ENCODE measurements at regions not wholly inside any gene's neighbourhood (a gene's known extent, or its start where the extent isn't known, plus 50 kb on each side); places are given as distances from the start of the nearest gene placed in this dataset.
"Not testable (repeated sequence)": the region's sequence is repeated elsewhere in the genome, so short reads cannot be mapped to it uniquely, and the experiment has no call there.

- DNase-seq: not testable (repeated sequence)
Observed at GRCh38 chr17:20387549-20387948, 79.8 kb downstream of the LGALS9B start.

DNA sequence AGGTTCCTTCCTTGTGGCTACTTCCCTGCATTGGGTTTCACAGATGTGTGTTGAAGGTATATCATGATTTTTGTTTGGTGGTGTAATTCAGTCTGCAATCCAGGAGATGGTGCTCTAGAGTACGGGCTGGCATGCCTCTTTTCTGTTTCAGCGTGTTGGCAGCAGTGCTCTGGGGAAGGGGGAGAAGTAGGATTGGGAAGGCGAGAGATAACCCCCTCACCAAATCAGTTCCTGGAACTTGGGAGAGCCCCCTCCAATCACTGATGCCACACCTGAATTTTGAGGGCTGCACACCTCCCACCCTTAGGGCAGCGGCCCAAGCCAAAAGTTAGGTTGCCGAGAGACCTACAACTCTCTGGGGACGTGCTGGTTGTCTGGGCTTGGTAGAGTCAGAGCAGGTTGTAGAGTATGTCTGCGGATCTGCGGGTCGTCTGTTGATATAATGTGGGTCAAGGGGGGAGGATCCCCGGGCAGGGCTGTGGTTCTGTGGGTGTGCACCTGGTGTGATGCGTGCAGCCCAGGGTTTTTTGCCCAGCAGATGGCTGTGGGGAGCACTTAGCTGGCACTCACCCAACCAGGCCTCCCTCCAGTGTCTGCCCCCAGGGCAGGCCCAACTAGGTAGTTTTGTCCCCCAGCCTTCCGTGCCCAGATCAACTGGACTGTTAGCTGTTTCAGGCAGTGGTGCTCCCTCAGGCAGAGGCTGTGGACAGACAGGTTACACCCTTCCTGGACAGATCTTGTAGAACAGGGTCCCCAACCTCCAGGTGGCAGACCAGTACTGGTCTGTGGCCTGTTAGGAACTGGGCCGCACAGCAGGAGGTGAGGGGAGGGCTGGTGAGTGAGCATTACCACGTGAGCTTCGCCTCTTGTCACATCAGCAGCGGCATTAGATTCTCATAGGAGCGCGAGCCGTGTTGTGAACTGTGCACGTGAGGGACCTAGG is 85.7 kb downstream of the LGALS9B start:
- peak; percentile 8 to 19 for DNase-seq

DNA sequence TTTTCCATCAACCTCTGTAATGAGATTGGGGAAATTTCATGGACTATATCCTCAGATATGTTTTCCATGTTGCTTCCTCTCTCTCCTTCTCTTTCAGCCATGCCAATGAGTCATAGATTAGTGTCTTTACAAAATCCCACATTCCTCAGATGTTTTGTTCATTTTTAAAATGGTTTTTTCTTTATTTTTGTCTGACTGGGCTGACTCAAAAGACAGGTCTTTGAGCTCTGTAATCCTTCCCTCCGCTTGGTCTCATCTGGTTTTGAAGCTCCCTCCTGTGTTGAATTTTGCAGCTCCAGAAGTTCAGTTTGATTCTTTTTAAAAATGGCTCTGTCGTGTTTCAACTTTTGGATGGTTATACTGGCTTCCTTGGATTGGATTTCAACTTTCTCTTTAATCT is 86.7 kb downstream of the LGALS9B start:
- not testable (repeated sequence) for DNase-seq

DNA sequence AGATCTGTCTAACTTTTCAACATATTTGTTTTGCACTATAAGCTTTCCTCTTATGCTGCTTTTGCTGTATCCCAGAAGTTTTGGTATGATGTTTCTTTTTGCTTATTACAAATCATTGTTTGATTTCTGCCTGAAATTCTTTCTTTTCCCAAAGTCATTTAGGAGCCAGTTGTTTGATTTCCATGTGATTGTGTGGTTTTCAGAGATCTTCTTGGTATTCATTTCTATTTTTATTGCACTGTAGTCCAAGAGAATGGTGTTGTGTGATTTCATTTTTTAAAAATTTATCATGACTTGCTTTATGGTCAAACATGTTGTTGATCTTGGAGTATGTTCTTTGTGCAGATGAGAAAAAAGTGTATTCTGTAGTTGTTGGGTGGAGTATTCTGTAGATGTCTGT is 88.1 kb downstream of the LGALS9B start:
- DNase-seq: not testable (repeated sequence)

GRCh38 chr17:20376642-20377041 is 90.7 kb downstream of the LGALS9B start:
- DNase-seq: not testable (repeated sequence)

- not testable (repeated sequence) for DNase-seq
Observed at GRCh38 chr17:20375745-20376144, 91.6 kb downstream of the LGALS9B start.
